Upper lobe of right lung (tissue), 1 donor: ENCODE measurements at regions not wholly inside any gene's neighbourhood (a gene's known extent, or its start where the extent isn't known, plus 50 kb on each side); places are given as distances from the start of the nearest gene placed in this dataset.

ENCODE experiments used
- ATAC-seq: fragments of 200-7000 bp; cut with Tn5 transposase; one replicate; pipeline ENCODE4 v1.9.1; 2020; ENCODE audit warnings: mild to moderate bottlenecking, moderate library complexity
- DNase-seq: peaks from one replicate; pipeline ENCODE4 v3.0.0-alpha.2; 2020
- H3K27ac ChIP-seq: fragments of 200-600 bp; one replicate; pipeline ENCODE4 v1.8.0; 2022
- H3K27me3 ChIP-seq: fragments of 200-600 bp; one replicate; pipeline ENCODE4 v1.8.0; 2022; ENCODE audit warnings: mild to moderate bottlenecking
- H3K36me3 ChIP-seq: fragments of 200-600 bp; one replicate; pipeline ENCODE4 v1.8.0; 2022
- H3K4me1 ChIP-seq: fragments of 200-600 bp; one replicate; pipeline ENCODE4 v1.8.0; 2022
- H3K4me3 ChIP-seq: fragments of 200-600 bp; one replicate; pipeline ENCODE4 v1.8.0; 2022; ENCODE audit warnings: mild to moderate bottlenecking
- H3K9me3 ChIP-seq: fragments of 200-600 bp; one replicate; pipeline ENCODE4 v1.8.0; 2022
- intact Hi-C: fragments of 100-400 bp; cut with DNase I; formaldehyde crosslinking; loops from one replicate; pipeline ENCODE4 v1.11.0; 2022
- TF ChIP-seq, protein P1 (sequence below): fragments of 200-600 bp; IDR thresholded peaks from one replicate; pipeline ENCODE4 v1.8.0; 2022; ENCODE audit warnings: antibody characterized with exemption
- donor health status: DM: no; HTN: yes; CAD: no; lungs with severe emphysema.

DNA sequence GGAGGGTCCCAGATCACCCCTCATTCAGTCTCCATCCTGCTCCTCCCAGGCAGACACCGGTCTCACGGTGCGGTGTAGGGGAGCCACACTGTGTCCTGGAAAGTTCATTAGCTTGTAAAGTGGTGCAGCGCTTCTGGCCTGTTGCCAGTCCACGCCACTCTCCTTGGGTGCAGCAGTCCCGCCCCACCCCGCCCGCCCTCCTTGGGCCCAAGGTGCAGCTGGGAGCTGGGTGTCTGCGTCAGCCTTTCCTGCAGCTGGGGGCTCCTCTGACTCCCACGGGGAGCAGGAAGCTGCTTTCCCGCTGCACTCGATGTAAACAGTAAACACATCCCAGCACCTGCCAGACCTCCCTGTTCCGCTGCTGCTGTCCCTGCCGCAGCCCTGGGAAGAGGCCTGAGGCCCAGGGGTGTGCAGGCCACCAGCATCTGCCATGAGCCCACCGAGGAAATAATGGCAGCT is 53.8 kb upstream of the ASB18 start:
- intact Hi-C loops, result no loop called here
- Histone ChIP-seq H3K4me3 (no peak overlapping the region), H3K27me3 (no peaks in the 10 kb centered on the region), H3K27ac (no peak overlapping the region), H3K9me3 (no peaks in the 10 kb centered on the region), H3K4me1 (no peaks in the 10 kb centered on the region), H3K36me3 (no peaks in the 10 kb centered on the region)
- TF ChIP-seq, protein P1, sequence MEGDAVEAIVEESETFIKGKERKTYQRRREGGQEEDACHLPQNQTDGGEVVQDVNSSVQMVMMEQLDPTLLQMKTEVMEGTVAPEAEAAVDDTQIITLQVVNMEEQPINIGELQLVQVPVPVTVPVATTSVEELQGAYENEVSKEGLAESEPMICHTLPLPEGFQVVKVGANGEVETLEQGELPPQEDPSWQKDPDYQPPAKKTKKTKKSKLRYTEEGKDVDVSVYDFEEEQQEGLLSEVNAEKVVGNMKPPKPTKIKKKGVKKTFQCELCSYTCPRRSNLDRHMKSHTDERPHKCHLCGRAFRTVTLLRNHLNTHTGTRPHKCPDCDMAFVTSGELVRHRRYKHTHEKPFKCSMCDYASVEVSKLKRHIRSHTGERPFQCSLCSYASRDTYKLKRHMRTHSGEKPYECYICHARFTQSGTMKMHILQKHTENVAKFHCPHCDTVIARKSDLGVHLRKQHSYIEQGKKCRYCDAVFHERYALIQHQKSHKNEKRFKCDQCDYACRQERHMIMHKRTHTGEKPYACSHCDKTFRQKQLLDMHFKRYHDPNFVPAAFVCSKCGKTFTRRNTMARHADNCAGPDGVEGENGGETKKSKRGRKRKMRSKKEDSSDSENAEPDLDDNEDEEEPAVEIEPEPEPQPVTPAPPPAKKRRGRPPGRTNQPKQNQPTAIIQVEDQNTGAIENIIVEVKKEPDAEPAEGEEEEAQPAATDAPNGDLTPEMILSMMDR, result no peak
- DNase-seq, result peak; percentile 77
- ATAC-seq, result peak; percentile 73

DNA sequence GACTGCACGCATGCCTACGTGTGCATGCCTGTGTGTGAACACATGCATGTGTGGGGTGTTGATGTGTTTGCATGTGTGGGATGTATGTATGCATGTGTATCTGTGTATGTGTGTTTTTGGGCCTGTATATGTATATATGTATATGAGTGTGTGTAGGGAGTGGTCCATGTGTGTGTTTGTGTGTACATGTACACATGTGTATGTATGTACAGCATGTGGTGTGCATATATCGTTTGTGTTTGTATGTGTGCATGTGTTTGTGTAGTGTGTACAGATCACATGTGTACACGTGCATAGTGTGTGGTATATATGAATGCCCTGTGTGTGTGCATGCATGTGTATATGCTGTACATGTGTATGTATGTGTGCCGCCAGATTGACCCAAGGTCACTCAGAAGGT is 54.2 kb upstream of the ASB18 start:
- no peaks in the 10 kb centered on the region for H3K9me3 ChIP-seq
- H3K4me3 ChIP-seq, result no peak overlapping the region
- intact Hi-C loops, result no loop called here
- no peaks in the 10 kb centered on the region for H3K4me1 ChIP-seq
- H3K27ac ChIP-seq, result no peak overlapping the region
- DNase-seq (no peak), ATAC-seq (no peak)
- no peaks in the 10 kb centered on the region for H3K36me3 ChIP-seq
- TF ChIP-seq, protein P1, result no peak
- H3K27me3 ChIP-seq, result no peaks in the 10 kb centered on the region

DNA sequence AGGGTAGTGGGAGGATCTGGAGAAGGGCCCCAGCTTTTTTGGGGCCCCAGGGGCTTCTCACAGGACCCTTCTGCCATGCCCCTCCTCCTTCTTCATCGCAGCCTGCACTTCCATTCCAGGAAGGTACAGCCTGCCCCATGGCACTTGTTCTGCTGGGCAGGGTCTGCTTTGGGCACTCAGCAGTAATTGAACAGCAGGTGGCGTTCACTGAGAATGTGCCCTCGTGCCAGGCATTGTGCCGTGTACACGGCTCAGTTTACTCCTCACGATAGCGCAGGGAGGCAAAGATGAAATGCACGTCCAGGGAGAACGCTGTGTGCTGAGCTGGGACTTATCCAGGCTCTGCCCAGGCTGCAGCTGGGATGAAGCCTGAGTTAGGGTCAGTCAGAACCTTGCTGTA is 54.8 kb upstream of the ASB18 start:
- Histone ChIP-seq H3K9me3 (no peaks in the 10 kb centered on the region), H3K4me1 (no peaks in the 10 kb centered on the region), H3K27ac (no peak overlapping the region), H3K27me3 (no peaks in the 10 kb centered on the region), H3K36me3 (no peaks in the 10 kb centered on the region), H3K4me3 (no peak overlapping the region)
- DNase-seq (no peak), ATAC-seq (no peak)
- TF ChIP-seq, protein P1, result no peak
- intact Hi-C loops, result no loop called here

- ATAC-seq, result no peak
- Histone ChIP-seq H3K9me3 (no peaks in the 10 kb centered on the region), H3K27me3 (no peaks in the 10 kb centered on the region), H3K4me1 (no peaks in the 10 kb centered on the region), H3K4me3 (no peak overlapping the region), H3K36me3 (no peaks in the 10 kb centered on the region), H3K27ac (no peak overlapping the region)
- TF ChIP-seq, protein P1, result no peak
- intact Hi-C loops, result no loop called here
- no peak for DNase-seq
Observed at GRCh38 chr2:236321415-236321814, 57.2 kb upstream of the ASB18 start.

GRCh38 chr2:236333417-236334121 is 69.4 kb upstream of the ASB18 start:
- Histone ChIP-seq H3K27ac (no peak overlapping the region), H3K36me3 (no peaks in the 10 kb centered on the region), H3K4me1 (peaks cover under 1% of the 10 kb centered on the region), H3K9me3 (no peaks in the 10 kb centered on the region), H3K4me3 (no peak overlapping the region), H3K27me3 (no peaks in the 10 kb centered on the region)
- no peak for ATAC-seq
- no peak for DNase-seq
- intact Hi-C loops, result no loop called here
- TF ChIP-seq, protein P1, result no peak
